Left lung (tissue), 4 donors: ENCODE measurements at regions not wholly inside any gene's neighbourhood (a gene's known extent, or its start where the extent isn't known, plus 50 kb on each side); places are given as distances from the start of the nearest gene placed in this dataset.
A peak's percentile ranks its signal among the peaks of the same experiment; 100 is the strongest.
"Not testable (repeated sequence)": the region's sequence is repeated elsewhere in the genome, so short reads cannot be mapped to it uniquely, and the experiment has no call there.

Experiments used
- ATAC-seq: fragments of 200-7000 bp; cut with Tn5 transposase; one replicate; pipeline ENCODE4 v1.9.1; 2020; ENCODE audit warnings: moderate library complexity
- DNase-seq, 4 donors: peaks; one replicate each; pipeline ENCODE4 v3.0.0-alpha.2; 2013 to 2020
- H3K27ac ChIP-seq, 2 donors: fragments of 200-600 bp; sonication (generic) in 1 of 2; one replicate each; pipeline versions ENCODE4 v1.5.0 to v1.8.0; 2020 to 2021
- H3K27me3 ChIP-seq, 2 donors: fragments of 200-600 bp; sonication (generic) in 1 of 2; one replicate each; pipeline versions ENCODE4 v1.5.0 to v1.8.0; 2020 to 2021
- H3K36me3 ChIP-seq, 2 donors: fragments of 200-600 bp; sonication (generic) in 1 of 2; one replicate each; pipeline versions ENCODE4 v1.5.0 to v1.8.0; 2020 to 2021
- H3K4me1 ChIP-seq, 2 donors: fragments of 200-600 bp; one replicate each; pipeline ENCODE4 v1.8.0; 2021
- H3K4me3 ChIP-seq, 2 donors: fragments of 200-600 bp; sonication (generic) in 1 of 2; one replicate each; pipeline versions ENCODE4 v1.5.0 to v1.8.0; 2020 to 2021; ENCODE audit warnings: mild to moderate bottlenecking in 1 of 2
- H3K9me3 ChIP-seq, 2 donors: fragments of 200-600 bp; sonication (generic) in 1 of 2; one replicate each; pipeline versions ENCODE4 v1.5.0 to v1.8.0; 2020 to 2021
- CTCF ChIP-seq, 2 donors: fragments of 200-600 bp; sonication (generic) in 1 of 2; IDR thresholded peaks; one replicate each; pipeline versions ENCODE4 v1.5.0 to v1.8.0; 2021; ENCODE audit warnings: antibody characterized with exemption in 2 of 2
- intact Hi-C, 2 donors: fragments of 100-400 bp; cut with DNase I; formaldehyde crosslinking; loops; one replicate each; pipeline versions ENCODE4 v1.11.2 to v1.14.2; 2022
- donor health status: DM: no; HTN: yes; CAD: no.
- donor health status: DM: no; HTN: no; CAD: no.

GRCh38 chrX:13955975-13956374 lies 73.7 kb downstream of the GEMIN8 start:
- H3K27ac ChIP-seq = no peak overlapping the region
- TF ChIP-seq CTCF (IDR thresholded peaks at IDR 0.05) = no peak
- H3K27me3 ChIP-seq = no peaks in the 10 kb centered on the region
- H3K36me3 ChIP-seq = no peaks in the 10 kb centered on the region
- H3K4me1 ChIP-seq = no peaks in the 10 kb centered on the region
- DNase-seq = peak in 1 of 4 donors; percentile 45
- peak; percentile 90 for ATAC-seq
- H3K4me3 ChIP-seq = no peak overlapping the region
- intact Hi-C loops = no loop called here
- no peaks in the 10 kb centered on the region for H3K9me3 ChIP-seq

- intact Hi-C loops = no loop called here
- no peak overlapping the region for H3K27ac ChIP-seq
- no peaks in the 10 kb centered on the region for H3K4me1 ChIP-seq
- no peak for DNase-seq
- no peak overlapping the region for H3K4me3 ChIP-seq
- no peak for TF ChIP-seq CTCF (IDR thresholded peaks at IDR 0.05)
- ATAC-seq = peak; percentile 23
- no peaks in the 10 kb centered on the region for H3K27me3 ChIP-seq
- H3K36me3 ChIP-seq = no peaks in the 10 kb centered on the region
- H3K9me3 ChIP-seq = no peaks in the 10 kb centered on the region
Measured at GRCh38 chrX:13955095-13955647, 74.5 kb downstream of the GEMIN8 start.

GRCh38 chrX:13952581-13952980 lies 77.1 kb downstream of the GEMIN8 start:
- no peak overlapping the region for H3K27ac ChIP-seq
- ATAC-seq = no peak
- H3K4me1 ChIP-seq = no peaks in the 10 kb centered on the region
- no peak for DNase-seq
- no peak for TF ChIP-seq CTCF (IDR thresholded peaks at IDR 0.05)
- no peaks in the 10 kb centered on the region for H3K36me3 ChIP-seq
- no peaks in the 10 kb centered on the region for H3K27me3 ChIP-seq
- H3K4me3 ChIP-seq = no peak overlapping the region
- intact Hi-C loops = no loop called here
- H3K9me3 ChIP-seq = no peaks in the 10 kb centered on the region

GRCh38 chrX:13946223-13946622 lies 83.5 kb downstream of the GEMIN8 start:
- H3K36me3 ChIP-seq, H3K4me1 ChIP-seq, ATAC-seq, H3K4me3 ChIP-seq, H3K9me3 ChIP-seq, H3K27ac ChIP-seq, H3K27me3 ChIP-seq, intact Hi-C loops, DNase-seq: not testable (repeated sequence)

- H3K9me3 ChIP-seq, intact Hi-C loops, H3K27me3 ChIP-seq, H3K4me1 ChIP-seq, H3K4me3 ChIP-seq, H3K36me3 ChIP-seq, ATAC-seq, DNase-seq, H3K27ac ChIP-seq: not testable (repeated sequence)
Measured at GRCh38 chrX:13945787-13946186, 83.9 kb downstream of the GEMIN8 start.

GRCh38 chrX:13940671-13941070 lies 89.0 kb downstream of the GEMIN8 start:
- ATAC-seq (no peak), DNase-seq (no peak)
- no peak for TF ChIP-seq CTCF (IDR thresholded peaks at IDR 0.05)
- no peaks in the 10 kb centered on the region for H3K4me1 ChIP-seq
- H3K4me3 ChIP-seq = no peak overlapping the region
- intact Hi-C loops = no loop called here
- no peaks in the 10 kb centered on the region for H3K36me3 ChIP-seq
- no peak overlapping the region for H3K27ac ChIP-seq
- H3K9me3 ChIP-seq = no peaks in the 10 kb centered on the region
- peaks cover 23 to 43% of the 10 kb centered on the region in 2 donors for H3K27me3 ChIP-seq
